ENCODE measurements at regions not wholly inside any gene's neighbourhood (a gene's known extent, or its start where the extent isn't known, plus 50 kb on each side); places are given as distances from the start of the nearest gene placed in this dataset.
A peak's percentile ranks its signal among the peaks of the same experiment; 100 is the strongest.

DNA sequence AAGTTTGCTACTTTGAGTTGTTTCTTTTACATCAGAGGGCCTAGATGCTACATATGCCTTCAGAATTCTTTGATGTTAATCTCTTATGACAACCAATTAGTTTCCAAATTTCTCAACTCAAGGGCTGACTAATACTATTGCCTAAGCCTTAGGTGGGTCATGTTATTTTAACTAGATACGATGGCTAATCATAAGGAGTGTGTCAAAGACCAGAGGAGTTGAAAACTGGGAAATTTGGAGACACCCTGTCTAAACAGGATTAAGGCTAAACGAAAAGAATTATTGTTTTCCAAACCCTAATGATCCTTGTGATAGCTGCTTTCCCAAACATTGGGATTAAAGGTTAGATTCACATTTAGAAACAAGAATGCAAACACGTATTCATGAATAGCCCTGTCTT lies 228.5 kb downstream of the PCDH7 start (continued):
- TF ChIP-seq POLR2AphosphoS5 (IDR thresholded peaks at IDR 0.05; ENCODE audit: low read depth, low read length), result peak; percentile 66; the same call in 1 of the 2 replicates
- peak; percentile 100 for TF ChIP-seq CEBPB (IDR thresholded peaks at IDR 0.05; ENCODE audit: low read depth)

DNA sequence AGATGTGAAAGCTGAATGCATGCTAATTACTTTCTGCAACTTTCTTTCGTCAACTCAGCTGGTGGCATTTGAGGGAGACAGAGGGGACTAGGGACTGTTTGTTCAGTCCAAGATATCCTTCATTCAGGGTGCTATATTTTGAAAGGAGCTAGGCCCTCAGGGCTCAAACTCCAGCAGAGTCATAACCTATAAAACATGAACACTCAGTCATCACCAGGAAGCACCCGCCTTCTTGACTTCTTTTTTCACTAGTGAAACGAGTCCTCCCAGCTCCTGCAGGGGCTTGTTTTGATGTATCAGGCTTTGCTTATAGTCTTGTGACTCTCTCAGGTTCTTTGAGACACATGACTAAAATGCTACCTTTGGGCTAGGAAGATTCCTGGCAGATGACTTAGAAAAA lies 230.6 kb downstream of the PCDH7 start:
- Histone ChIP-seq H3K27ac (ENCODE audit: low read depth, low read length) (peak overlapping the region; percentile 94), H3K9me2 (ENCODE audit: insufficient read depth) (no peaks in the 10 kb centered on the region), H4K20me1 (ENCODE audit: insufficient read depth) (no peaks in the 10 kb centered on the region), H3K4me2 (ENCODE audit: low read length) (peak overlapping the region; percentile 25), H3K27me3 (ENCODE audit: insufficient read depth, low read length) (no peaks in the 10 kb centered on the region), H3K9me3 (ENCODE audit: control insufficient read depth in 1 of 2, insufficient read depth in 1 of 2, low read depth in 1 of 2, low read length in 2 of 2) (no peaks in the 10 kb centered on the region), H3K9ac (ENCODE audit: low read length) (peak overlapping the region; percentile 46), H3K36me3 (ENCODE audit: control insufficient read depth in 1 of 2, insufficient read depth in 2 of 2, low read length in 2 of 2) (no peaks in the 10 kb centered on the region), H3K79me2 (ENCODE audit: insufficient read depth, low read length) (peaks cover 45% of the 10 kb centered on the region), H2AFZ (ENCODE audit: low read depth, low read length, poor library complexity, severe bottlenecking) (no peak overlapping the region), H3K4me1 (ENCODE audit: control insufficient read depth in 1 of 2, insufficient read depth in 2 of 2, low read length in 2 of 2) (peaks cover 73 to 99% of the 10 kb centered on the region in 2 experiments), H3K4me3 (replicated peaks in 1 of 2; ENCODE audit: low read depth in 1 of 2, low read length in 2 of 2) (no peak overlapping the region)
- ATAC-seq (peak; percentile 69), DNase-seq (ENCODE audit: low read depth, low spot score) (peak; percentile 94)
- intact Hi-C loops (cut with micrococcal nuclease), result loop anchor here (5.0 kb wide), 4 partner anchors 72 to 287 kb away; no protein-coding TSS in a partner anchor
- CTCF ChIA-PET, result interaction anchor here (1.1 kb wide), 1 partner anchor 17 kb away, joined by 3 read pairs; no protein-coding TSS in a partner anchor
- BruUV-seq (replicated peaks), result no TSS peak
- RAD21 ChIA-PET (ENCODE audit: low non-redundant PET in 1 of 2, low total read pairs in 2 of 2, uncharacterized antibody in 2 of 2, unreplicated experiment in 2 of 2), result no interaction called here
- POLR2A ChIA-PET, result interaction anchor here (0.7 to 0.9 kb wide), 3 partner anchors 16 to 235 kb away, joined by 3 to 7 read pairs (median 3); no protein-coding TSS in a partner anchor
- TF ChIP-seq SIN3A (IDR thresholded peaks at IDR 0.05; ENCODE audit: low read depth) (peak; percentile 68; the same call in 1 of the 2 replicates), EZH2 (IDR thresholded peaks at IDR 0.05) (no peak), SRF (IDR thresholded peaks at IDR 0.05; ENCODE audit: low read depth) (no peak; the same call in 1 of the 2 replicates), ZBTB33 (IDR thresholded peaks at IDR 0.05; ENCODE audit: extremely low read depth, insufficient replicate concordance, low read length) (no peak), CEBPB (IDR thresholded peaks at IDR 0.05; ENCODE audit: low read depth) (peak; percentile 76), EZH2phosphoT487 (IDR thresholded peaks at IDR 0.05; ENCODE audit: borderline replicate concordance) (no peak), POLR2A (IDR thresholded peaks at IDR 0.05; ENCODE audit: borderline replicate concordance, extremely low read depth, insufficient read depth, insufficient read length) (no peak), EGR1 (IDR thresholded peaks at IDR 0.05; ENCODE audit: low read depth) (no peak), JUND (IDR thresholded peaks at IDR 0.05) (peak; percentile 81), TCF7L2 (IDR thresholded peaks at IDR 0.05; ENCODE audit: borderline replicate concordance, extremely low read depth, insufficient read depth, insufficient read length) (peak; percentile 83), RAD21 (IDR thresholded peaks at IDR 0.05; ENCODE audit: low read depth) (peak; percentile 38; the same call in 1 of the 2 replicates), ATF3 (IDR thresholded peaks at IDR 0.05) (no peak; the same call in 1 of the 2 replicates), YY1 (IDR thresholded peaks at IDR 0.05; ENCODE audit: extremely low read depth, insufficient replicate concordance, low read depth, low read length) (no peak), ELF1 (IDR thresholded peaks at IDR 0.05; ENCODE audit: borderline replicate concordance, low read depth) (peak; percentile 33; the same call in 1 of the 2 replicates), ZFX (IDR thresholded peaks at IDR 0.05) (no peak), CBX3 (IDR thresholded peaks at IDR 0.05; ENCODE audit: low read depth) (peak; percentile 42; the same call in 1 of the 2 replicates), FOSL1 (IDR thresholded peaks at IDR 0.05; ENCODE audit: low read depth) (peak; percentile 76), ZNF274 (IDR thresholded peaks at IDR 0.05; ENCODE audit: low read depth, low read length) (no peak), MAX (IDR thresholded peaks at IDR 0.05) (peak; percentile 63), SP1 (IDR thresholded peaks at IDR 0.05; ENCODE audit: low read depth) (peak; percentile 93), POLR2AphosphoS5 (IDR thresholded peaks at IDR 0.05; ENCODE audit: low read depth, low read length) (peak; percentile 68)
- TF ChIP-seq, protein P1, sequence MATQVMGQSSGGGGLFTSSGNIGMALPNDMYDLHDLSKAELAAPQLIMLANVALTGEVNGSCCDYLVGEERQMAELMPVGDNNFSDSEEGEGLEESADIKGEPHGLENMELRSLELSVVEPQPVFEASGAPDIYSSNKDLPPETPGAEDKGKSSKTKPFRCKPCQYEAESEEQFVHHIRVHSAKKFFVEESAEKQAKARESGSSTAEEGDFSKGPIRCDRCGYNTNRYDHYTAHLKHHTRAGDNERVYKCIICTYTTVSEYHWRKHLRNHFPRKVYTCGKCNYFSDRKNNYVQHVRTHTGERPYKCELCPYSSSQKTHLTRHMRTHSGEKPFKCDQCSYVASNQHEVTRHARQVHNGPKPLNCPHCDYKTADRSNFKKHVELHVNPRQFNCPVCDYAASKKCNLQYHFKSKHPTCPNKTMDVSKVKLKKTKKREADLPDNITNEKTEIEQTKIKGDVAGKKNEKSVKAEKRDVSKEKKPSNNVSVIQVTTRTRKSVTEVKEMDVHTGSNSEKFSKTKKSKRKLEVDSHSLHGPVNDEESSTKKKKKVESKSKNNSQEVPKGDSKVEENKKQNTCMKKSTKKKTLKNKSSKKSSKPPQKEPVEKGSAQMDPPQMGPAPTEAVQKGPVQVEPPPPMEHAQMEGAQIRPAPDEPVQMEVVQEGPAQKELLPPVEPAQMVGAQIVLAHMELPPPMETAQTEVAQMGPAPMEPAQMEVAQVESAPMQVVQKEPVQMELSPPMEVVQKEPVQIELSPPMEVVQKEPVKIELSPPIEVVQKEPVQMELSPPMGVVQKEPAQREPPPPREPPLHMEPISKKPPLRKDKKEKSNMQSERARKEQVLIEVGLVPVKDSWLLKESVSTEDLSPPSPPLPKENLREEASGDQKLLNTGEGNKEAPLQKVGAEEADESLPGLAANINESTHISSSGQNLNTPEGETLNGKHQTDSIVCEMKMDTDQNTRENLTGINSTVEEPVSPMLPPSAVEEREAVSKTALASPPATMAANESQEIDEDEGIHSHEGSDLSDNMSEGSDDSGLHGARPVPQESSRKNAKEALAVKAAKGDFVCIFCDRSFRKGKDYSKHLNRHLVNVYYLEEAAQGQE (IDR thresholded peaks at IDR 0.05; ENCODE audit: low read depth), result no peak

All from HCT116 (cell line).